Heart left ventricle (tissue), 16 donors: ENCODE measurements at regions not wholly inside any gene's neighbourhood (a gene's known extent, or its start where the extent isn't known, plus 50 kb on each side); places are given as distances from the start of the nearest gene placed in this dataset.
"Not testable (repeated sequence)": the region's sequence is repeated elsewhere in the genome, so short reads cannot be mapped to it uniquely, and the experiment has no call there.

Experiments used
- ATAC-seq, 4 donors: fragments of 200-7000 bp; cut with Tn5 transposase; one replicate each; pipeline ENCODE4 v1.9.1; 2020 to 2022; ENCODE audit warnings: moderate library complexity in 4 of 4, mild to moderate bottlenecking in 3 of 4, moderate number of reproducible peaks in 1 of 4
- DNase-seq, 5 donors: peaks; one replicate each; pipeline ENCODE4 v3.0.0-alpha.2; 2020
- H3K27ac ChIP-seq, 12 donors: fragments of 200-600 bp; sonication (generic) in 4 of 12; one replicate each; pipeline versions ENCODE4 v1.5.0 to v1.8.0; 2016 to 2022; ENCODE audit warnings: mild to moderate bottlenecking in 2 of 12
- H3K27me3 ChIP-seq, 9 donors: fragments of 200-600 bp; sonication (generic) in 2 of 9; one replicate each; pipeline versions ENCODE4 v1.5.1 to v1.8.0; 2016 to 2022; ENCODE audit warnings: mild to moderate bottlenecking in 3 of 9
- H3K36me3 ChIP-seq, 9 donors: fragments of 200-600 bp; sonication (generic) in 2 of 9; one replicate each; pipeline versions ENCODE4 v1.5.0 to v1.8.0; 2018 to 2022; ENCODE audit warnings: mild to moderate bottlenecking in 2 of 9
- H3K4me1 ChIP-seq, 12 donors: fragments of 200-600 bp; sonication (generic) in 4 of 12; one replicate each; pipeline versions ENCODE4 v1.5.0 to v1.8.0; 2016 to 2022; ENCODE audit warnings: mild to moderate bottlenecking in 3 of 12
- H3K4me3 ChIP-seq, 12 donors: fragments of 200-600 bp; sonication (generic) in 4 of 12; one replicate each; pipeline versions ENCODE4 v1.5.0 to v1.8.0; 2017 to 2022; ENCODE audit warnings: mild to moderate bottlenecking in 9 of 12, moderate library complexity in 4 of 12
- H3K9me3 ChIP-seq, 12 donors: fragments of 200-600 bp; sonication (generic) in 4 of 12; one replicate each; pipeline versions ENCODE4 v1.5.0 to v1.8.0; 2016 to 2022; ENCODE audit warnings: mild to moderate bottlenecking in 1 of 12
- POLR2A ChIP-seq, 2 donors: fragments of 450-650 bp; IDR thresholded peaks; one replicate each; pipeline ENCODE4 v1.6.1; 2017; ENCODE audit warnings: antibody characterized with exemption in 2 of 2, mild to moderate bottlenecking in 2 of 2, moderate library complexity in 2 of 2
- WGBS, 4 donors: extraction: QIAGEN DNeasy Blood & Tissue Kit in 2 of 4; methylation state at CpG; one replicate each; pipeline versions ENCODE4 v1.1.5 to v1.1.7; 2013 to 2018; 5-methylcytosine and 5-hydroxymethylcytosine counted together
- intact Hi-C, 10 donors: fragments of 100-400 bp; cut with DNase I; formaldehyde crosslinking; loops; one replicate each; pipeline versions ENCODE4 v1.11.1 to v1.14.2; 2022
- TF ChIP-seq, protein P1 (sequence below), 12 donors: fragments of 200-600 bp; sonication (generic) in 4 of 12; IDR thresholded peaks; one replicate each; pipeline versions ENCODE4 v1.5.0 to v1.8.0; 2018 to 2022; ENCODE audit warnings: antibody characterized with exemption in 12 of 12, mild to moderate bottlenecking in 5 of 12
- donor health status: ischemic (EF 13 %, LVEDD 7.1; RV severe dilation, severe dysfunction).
- donor health status: healthy with polysubstance abuse.
- donor health status: DM: no; HTN: yes; CAD: no.
- donor health status: DM: no; HTN: no; CAD: no.
- donor health status: ischemic (EF 25% LVEDD 6.9; RV normal size, moderate dysfunction).
- donor health status: ischemic (EF 25% LVEDD 5.7; RV mildly dilated, moderate dysfunction).
- donor health status: healthy.
- donor health status: DM: yes; HTN: yes; CAD: no.
- donor health status: ischemic (EF 35%, LVEDD 5.7; RV mildly dilated, moderate dysfunction).
- donor health status: nonischemic (EF 11% LVEDD 7.7; RV severe dilation, severe dysfunction).
- donor health status: DM: yes; HTN: yes; CAD: no.
- donor health status: PGD.
- donor health status: ischemic (EF 29% LVEDD 5.4; RV normal size, mild dysfunction).
- donor health status: nonischemic (EF 23%, LVEDD 6.1; RV moderate dilation, normal function).

DNA sequence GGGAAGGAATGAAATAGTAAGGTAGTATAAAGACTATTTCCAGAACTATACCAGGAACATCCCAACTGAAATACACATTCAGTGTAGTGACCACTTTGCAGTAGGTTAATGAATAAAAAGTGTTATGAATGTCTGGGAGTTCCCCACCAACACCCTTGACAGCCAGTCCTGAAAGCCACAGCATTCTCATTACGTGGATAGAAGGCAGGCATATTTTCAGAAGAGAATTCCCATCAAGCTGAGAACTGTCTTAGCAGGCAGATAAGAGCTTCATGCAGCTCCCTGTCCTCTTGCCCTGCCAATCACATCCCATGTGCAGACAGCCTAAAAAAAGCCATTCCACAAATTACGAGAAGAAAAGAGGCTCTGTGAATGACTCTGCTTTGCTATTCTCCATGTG is 695.0 kb downstream of the DTWD2 start:
- no peaks in the 10 kb centered on the region for H3K4me1 ChIP-seq
- ATAC-seq (peak in 2 of 4 donors; percentile 42 to 59), DNase-seq (no peak)
- no peaks in the 10 kb centered on the region for H3K9me3 ChIP-seq
- no peaks in the 10 kb centered on the region for H3K36me3 ChIP-seq
- intact Hi-C loops: loop anchor here in 1 of 10 donors (5.0 kb wide), 1 partner anchor 381 kb away; no protein-coding TSS in a partner anchor
- H3K27ac ChIP-seq: no peak overlapping the region
- H3K27me3 ChIP-seq: no peaks in the 10 kb centered on the region
- TF ChIP-seq, protein P1, sequence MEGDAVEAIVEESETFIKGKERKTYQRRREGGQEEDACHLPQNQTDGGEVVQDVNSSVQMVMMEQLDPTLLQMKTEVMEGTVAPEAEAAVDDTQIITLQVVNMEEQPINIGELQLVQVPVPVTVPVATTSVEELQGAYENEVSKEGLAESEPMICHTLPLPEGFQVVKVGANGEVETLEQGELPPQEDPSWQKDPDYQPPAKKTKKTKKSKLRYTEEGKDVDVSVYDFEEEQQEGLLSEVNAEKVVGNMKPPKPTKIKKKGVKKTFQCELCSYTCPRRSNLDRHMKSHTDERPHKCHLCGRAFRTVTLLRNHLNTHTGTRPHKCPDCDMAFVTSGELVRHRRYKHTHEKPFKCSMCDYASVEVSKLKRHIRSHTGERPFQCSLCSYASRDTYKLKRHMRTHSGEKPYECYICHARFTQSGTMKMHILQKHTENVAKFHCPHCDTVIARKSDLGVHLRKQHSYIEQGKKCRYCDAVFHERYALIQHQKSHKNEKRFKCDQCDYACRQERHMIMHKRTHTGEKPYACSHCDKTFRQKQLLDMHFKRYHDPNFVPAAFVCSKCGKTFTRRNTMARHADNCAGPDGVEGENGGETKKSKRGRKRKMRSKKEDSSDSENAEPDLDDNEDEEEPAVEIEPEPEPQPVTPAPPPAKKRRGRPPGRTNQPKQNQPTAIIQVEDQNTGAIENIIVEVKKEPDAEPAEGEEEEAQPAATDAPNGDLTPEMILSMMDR (IDR thresholded peaks at IDR 0.05): no peak
- no peak for TF ChIP-seq POLR2A (IDR thresholded peaks at IDR 0.05)
- WGBS, 4 donors: 19 to 28% (median 25%) methylated on average over 2 of the region's 2 CpGs
- H3K4me3 ChIP-seq: no peak overlapping the region

DNA sequence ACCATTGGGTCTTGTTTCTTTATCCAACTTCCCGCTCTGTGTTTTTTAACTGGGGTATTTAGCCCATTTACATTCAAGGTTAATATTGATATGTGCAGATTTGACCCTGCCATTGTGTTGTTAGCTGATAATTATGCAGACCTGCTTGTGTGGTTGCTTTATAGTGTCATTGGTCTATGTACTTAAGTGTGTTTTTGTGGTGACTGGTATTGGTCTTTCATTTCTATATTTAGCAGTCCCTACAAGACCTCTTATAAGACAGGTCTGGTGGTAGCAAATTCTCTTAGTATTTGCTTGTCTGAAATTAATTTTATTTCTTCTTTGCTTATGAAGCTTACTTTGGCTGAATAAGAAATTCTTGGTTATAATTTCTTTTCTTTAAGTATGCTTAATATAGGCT is 698.1 kb downstream of the DTWD2 start:
- DNase-seq (no peak), ATAC-seq (no peak)
- Histone ChIP-seq H3K27me3 (no peaks in the 10 kb centered on the region), H3K4me1 (no peaks in the 10 kb centered on the region), H3K4me3 (no peak overlapping the region), H3K9me3 (peaks cover 0 to 7% (median 0%) of the 10 kb centered on the region in 12 donors), H3K36me3 (no peaks in the 10 kb centered on the region), H3K27ac (no peak overlapping the region)
- intact Hi-C loops: loop anchor here in 1 of 10 donors (5.0 kb wide), 1 partner anchor 378 kb away; no protein-coding TSS in a partner anchor
- 59 to 100% (median 94%) methylated on average over 1 of the region's 1 CpG for WGBS, 4 donors
- TF ChIP-seq, protein P1 (IDR thresholded peaks at IDR 0.05): no peak
- TF ChIP-seq POLR2A (IDR thresholded peaks at IDR 0.05): no peak

DNA sequence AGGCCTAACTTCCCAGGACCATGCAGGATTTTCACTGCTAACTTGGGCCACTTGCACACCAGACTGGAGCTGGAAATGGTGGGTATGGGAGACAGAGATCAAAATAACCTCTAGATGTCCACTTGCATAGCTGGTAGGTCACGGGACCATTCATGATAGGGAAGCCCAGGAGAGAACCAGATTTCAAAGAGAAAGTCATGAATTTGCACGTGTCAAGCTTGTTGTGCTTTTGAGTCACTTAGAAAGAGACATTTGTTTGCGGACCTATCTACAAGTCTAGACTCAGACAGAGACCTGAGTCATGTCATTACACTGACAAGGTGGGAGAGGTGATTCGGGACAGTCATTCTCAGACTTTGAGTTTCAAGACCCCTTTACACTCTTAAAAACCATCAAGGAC is 704.1 kb downstream of the DTWD2 start:
- H3K27me3 ChIP-seq, H3K36me3 ChIP-seq, H3K4me1 ChIP-seq, DNase-seq, ATAC-seq, H3K27ac ChIP-seq, H3K4me3 ChIP-seq, intact Hi-C loops, H3K9me3 ChIP-seq: not testable (repeated sequence)
- 60 to 89% (median 79%) methylated on average over 4 of the region's 4 CpGs for whole genome bisulfite sequencing, 4 donors

DNA sequence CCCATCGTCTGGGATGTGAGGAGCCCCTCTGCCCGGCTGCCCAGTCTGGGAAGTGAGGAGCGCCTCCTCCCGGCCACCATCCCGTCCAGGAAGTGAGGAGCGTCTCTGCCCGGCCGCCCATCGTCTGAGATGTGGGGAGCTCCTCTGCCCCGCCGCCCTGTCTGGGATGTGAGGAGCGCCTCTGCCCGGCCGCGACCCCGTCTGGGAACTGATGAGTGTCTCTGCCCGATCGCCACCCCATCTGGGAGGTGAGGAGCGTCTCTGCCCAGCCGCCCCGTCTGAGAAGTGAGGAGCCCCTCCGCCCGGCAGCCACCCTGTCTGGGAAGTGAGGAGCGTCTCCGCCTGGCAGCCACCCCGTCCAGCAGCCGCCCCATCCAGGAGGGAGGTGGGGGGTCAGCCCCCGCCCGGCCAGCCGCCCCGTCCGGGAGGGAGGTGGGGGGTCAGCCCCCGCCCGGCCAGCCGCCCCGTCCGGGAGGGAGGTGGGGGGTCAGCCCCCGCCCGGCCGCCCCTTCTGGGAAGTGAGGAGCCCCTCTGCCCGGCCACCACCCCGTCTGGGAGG is 705.8 kb downstream of the DTWD2 start:
- H3K4me3 ChIP-seq, ATAC-seq, intact Hi-C loops, H3K36me3 ChIP-seq, H3K4me1 ChIP-seq, H3K9me3 ChIP-seq, H3K27ac ChIP-seq, H3K27me3 ChIP-seq, DNase-seq: not testable (repeated sequence)
- 95 to 99% (median 96%) methylated on average over 13 to 42 of the region's 42 CpGs for WGBS, 4 donors

DNA sequence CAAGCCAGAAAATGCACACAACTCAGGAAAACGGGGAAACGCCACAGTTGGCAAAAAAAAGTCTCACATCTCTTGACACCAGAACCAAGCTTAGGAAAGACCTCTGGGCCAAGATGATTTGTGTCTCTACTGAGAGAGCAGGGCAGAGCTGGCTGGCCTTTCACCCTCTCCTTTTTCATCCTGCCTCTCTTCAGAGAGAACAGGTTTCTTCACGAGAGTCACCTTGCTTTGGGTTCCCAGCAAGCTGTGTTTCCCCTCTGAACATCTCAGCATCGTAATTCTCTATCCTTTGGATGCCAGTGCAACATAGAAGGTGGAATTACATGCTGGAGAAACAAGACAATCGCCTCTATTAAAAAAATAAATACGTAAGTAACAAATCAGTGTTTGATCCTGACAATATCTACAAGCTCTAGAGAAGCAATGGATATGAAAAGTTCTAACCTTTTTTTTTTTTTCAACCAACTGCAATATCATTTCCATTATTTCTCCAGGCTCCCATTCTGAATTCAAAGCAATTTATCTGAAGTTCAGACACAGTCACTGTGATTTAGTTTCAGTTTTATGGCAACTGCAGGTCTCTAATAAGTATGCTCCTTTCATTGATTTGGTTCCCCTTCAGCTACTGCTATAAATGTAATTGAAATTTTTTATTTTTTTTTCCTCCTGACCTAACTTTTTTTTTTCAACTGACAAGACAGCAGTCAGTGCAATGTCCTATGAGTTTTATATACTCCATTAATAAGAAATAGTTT is 708.6 kb downstream of the DTWD2 start:
- ATAC-seq (no peak), DNase-seq (no peak)
- Histone ChIP-seq H3K9me3 (no peaks in the 10 kb centered on the region), H3K36me3 (no peaks in the 10 kb centered on the region), H3K4me3 (no peak overlapping the region), H3K27ac (no peak overlapping the region), H3K27me3 (no peaks in the 10 kb centered on the region), H3K4me1 (no peaks in the 10 kb centered on the region)
- intact Hi-C loops: no loop called here
- TF ChIP-seq, protein P1 (IDR thresholded peaks at IDR 0.05): no peak
- TF ChIP-seq POLR2A (IDR thresholded peaks at IDR 0.05): no peak
- WGBS, 4 donors: 79 to 85% (median 82%) methylated on average over 6 of the region's 6 CpGs
